ENCODE measurements at regions not wholly inside any gene's neighbourhood (a gene's known extent, or its start where the extent isn't known, plus 50 kb on each side); places are given as distances from the start of the nearest gene placed in this dataset.

GRCh38 chr5:67815455-67816391 is 399.8 kb upstream of the PIK3R1 start:
- H3K79me2 ChIP-seq (ENCODE audit: control insufficient read depth, insufficient read depth, low read length) = no peaks in the 10 kb centered on the region
- H3K9me3 ChIP-seq (replicated peaks; ENCODE audit: control insufficient read depth, insufficient read depth, low read length) = no peaks in the 10 kb centered on the region
- POLR2A ChIA-PET = no interaction called here
- H4K20me1 ChIP-seq (ENCODE audit: control insufficient read depth, insufficient read depth) = no peaks in the 10 kb centered on the region
- no peaks in the 10 kb centered on the region for H3K4me1 ChIP-seq (ENCODE audit: control insufficient read depth, insufficient read depth, low read length)
- no peak for DNase-seq (ENCODE audit: low read depth, low spot score)
- TF ChIP-seq RUNX3 (IDR thresholded peaks at IDR 0.05; ENCODE audit: low read length) (peak; percentile 20; the same call in 1 of the 2 replicates), FOXK2 (IDR thresholded peaks at IDR 0.05) (no peak)
- no peak overlapping the region for H3K4me3 ChIP-seq
- no TSS peak for BruUV-seq (replicated peaks)
- H3K27ac ChIP-seq (ENCODE audit: control insufficient read depth, insufficient read depth) = no peak overlapping the region
- intact Hi-C loops (cut with micrococcal nuclease; ENCODE audit: unreplicated experiment) (no loop called here), in situ Hi-C loops (cut with MboI) (no loop called here)
- no peaks in the 10 kb centered on the region for H3K36me3 ChIP-seq (ENCODE audit: control insufficient read depth in 2 of 2, insufficient read depth in 2 of 2, low read length in 1 of 2)
- CTCF ChIA-PET = no interaction called here
- 47% methylated on average over 10 of the region's 10 CpGs for WGBS (ENCODE audit: insufficient coverage, insufficient replicate concordance, low lambda C conversion rate, missing lambda C conversion rate)
- no peaks in the 10 kb centered on the region for H3K27me3 ChIP-seq (replicated peaks in 1 of 2; ENCODE audit: control insufficient read depth in 2 of 2, insufficient read depth in 2 of 2, low read length in 1 of 2)
- no peak overlapping the region for H3K9ac ChIP-seq (ENCODE audit: control insufficient read depth, insufficient read depth, low read length)
- SMC1A ChIA-PET (ENCODE audit: uncharacterized antibody, unreplicated experiment) = no interaction called here
- peak; percentile 65 for ATAC-seq
- no peak for FAIRE-seq
- no peak overlapping the region; the same call in 1 of the 2 replicates for H2AFZ ChIP-seq (ENCODE audit: control insufficient read depth, low read depth, low read length)
- no peak overlapping the region for H3K4me2 ChIP-seq (ENCODE audit: control insufficient read depth, insufficient read depth)
- RAD21 ChIA-PET (ENCODE audit: unreplicated experiment) = no interaction called here

GRCh38 chr5:67814569-67815311 is 400.8 kb upstream of the PIK3R1 start:
- FAIRE-seq (no peak), ATAC-seq (peak; percentile 60), DNase-seq (ENCODE audit: low read depth, low spot score) (no peak)
- SMC1A ChIA-PET (ENCODE audit: uncharacterized antibody, unreplicated experiment) = no interaction called here
- in situ Hi-C loops (cut with MboI) = no loop called here
- H2AFZ ChIP-seq (ENCODE audit: control insufficient read depth, low read depth, low read length) = no peak overlapping the region
- H3K9me3 ChIP-seq (replicated peaks; ENCODE audit: control insufficient read depth, insufficient read depth, low read length) = no peaks in the 10 kb centered on the region
- POLR2A ChIA-PET = no interaction called here
- H3K27me3 ChIP-seq (replicated peaks in 1 of 2; ENCODE audit: control insufficient read depth in 2 of 2, insufficient read depth in 2 of 2, low read length in 1 of 2) = no peaks in the 10 kb centered on the region
- intact Hi-C loops (cut with micrococcal nuclease; ENCODE audit: unreplicated experiment) = no loop called here
- H3K9ac ChIP-seq (ENCODE audit: control insufficient read depth, insufficient read depth, low read length) = no peak overlapping the region
- no peak overlapping the region for H3K4me2 ChIP-seq (ENCODE audit: control insufficient read depth, insufficient read depth)
- 0% methylated on average over 3 of the region's 3 CpGs for WGBS (ENCODE audit: insufficient coverage, insufficient replicate concordance, low lambda C conversion rate, missing lambda C conversion rate)
- no peak overlapping the region for H3K4me3 ChIP-seq
- no peaks in the 10 kb centered on the region for H3K36me3 ChIP-seq (ENCODE audit: control insufficient read depth in 2 of 2, insufficient read depth in 2 of 2, low read length in 1 of 2)
- RAD21 ChIA-PET (ENCODE audit: unreplicated experiment) = no interaction called here
- BruUV-seq (replicated peaks) = no TSS peak
- no peaks in the 10 kb centered on the region for H3K4me1 ChIP-seq (ENCODE audit: control insufficient read depth, insufficient read depth, low read length)
- H3K27ac ChIP-seq (ENCODE audit: control insufficient read depth, insufficient read depth) = no peak overlapping the region
- no peaks in the 10 kb centered on the region for H4K20me1 ChIP-seq (ENCODE audit: control insufficient read depth, insufficient read depth)
- CTCF ChIA-PET = no interaction called here
- no peaks in the 10 kb centered on the region for H3K79me2 ChIP-seq (ENCODE audit: control insufficient read depth, insufficient read depth, low read length)
- no peak for TF ChIP-seq SIX5 (IDR thresholded peaks at IDR 0.05; ENCODE audit: low read depth, low read length, severe bottlenecking)
- peak; percentile 21; the same call in 1 of the 2 replicates for TF ChIP-seq SPI1 (IDR thresholded peaks at IDR 0.05; ENCODE audit: borderline replicate concordance, insufficient read depth, low read depth, low read length)
